Karpas-422 (cell line): ENCODE measurements at regions not wholly inside any gene's neighbourhood (a gene's known extent, or its start where the extent isn't known, plus 50 kb on each side); places are given as distances from the start of the nearest gene placed in this dataset.

Source experiments
- DNase-seq: peaks from one replicate; pipeline ENCODE4 v3.0.0-alpha.2; 2015
- H2AFZ ChIP-seq: fragments of 200-600 bp; sonication (generic); 2 replicates; pipeline ENCODE4 v1.6.1; 2014; ENCODE audit warnings: antibody characterized with exemption, low read length, mixed read lengths
- H3K27ac ChIP-seq: fragments of 200-600 bp; sonication (generic); 2 replicates; pipeline ENCODE4 v1.5.1; 2014; ENCODE audit warnings: mild to moderate bottlenecking, low read length, moderate library complexity
- H3K27me3 ChIP-seq: fragments of 200-600 bp; sonication (generic); 2 replicates; pipeline ENCODE4 v1.6.1; 2014; ENCODE audit warnings: low read length, mixed read lengths
- H3K36me3 ChIP-seq: fragments of 200-600 bp; sonication (generic); 2 replicates; pipeline ENCODE4 v1.6.1; 2014; ENCODE audit warnings: low read length, mixed read lengths; ENCODE audit not compliant: insufficient read depth
- H3K4me1 ChIP-seq: fragments of 200-600 bp; sonication (generic); 2 replicates; pipeline ENCODE4 v1.6.1; 2014; ENCODE audit warnings: mild to moderate bottlenecking, low read length, mixed read lengths
- H3K4me2 ChIP-seq: fragments of 200-600 bp; sonication (generic); 2 replicates; pipeline ENCODE4 v1.6.1; 2014; ENCODE audit warnings: low read length, low read depth, mild to moderate bottlenecking; ENCODE audit not compliant: poor library complexity, severe bottlenecking
- H3K4me3 ChIP-seq: fragments of 200-600 bp; sonication (generic); 2 replicates; pipeline ENCODE4 v1.5.1; 2014; ENCODE audit warnings: mild to moderate bottlenecking, antibody characterized with exemption, low read length, mixed read lengths
- H3K79me2 ChIP-seq: fragments of 200-600 bp; sonication (generic); 2 replicates; pipeline ENCODE4 v1.6.1; 2014; ENCODE audit warnings: mild to moderate bottlenecking, low read length, mixed read lengths
- H3K9ac ChIP-seq: fragments of 200-600 bp; sonication (generic); 2 replicates; pipeline ENCODE4 v1.6.0; 2014; ENCODE audit warnings: low read length
- H3K9me2 ChIP-seq: fragments of 200-600 bp; sonication (generic), shearing (Covaris generic); replicated peaks from 2 replicates; pipeline ENCODE4 v1.6.0; 2014; ENCODE audit warnings: mild to moderate bottlenecking, low read length, moderate library complexity; ENCODE audit not compliant: insufficient read depth
- H3K9me3 ChIP-seq: fragments of 300-700, 200-600 bp; sonication (generic); 2 replicates; pipeline ENCODE4 v1.6.1; 2014; ENCODE audit warnings: low read length, mixed read lengths
- H4K20me1 ChIP-seq: fragments of 200-600 bp; sonication (generic); 2 replicates; pipeline ENCODE4 v1.6.1; 2014; ENCODE audit warnings: mild to moderate bottlenecking, antibody characterized with exemption, low read length, low read depth; ENCODE audit not compliant: insufficient read depth

DNA sequence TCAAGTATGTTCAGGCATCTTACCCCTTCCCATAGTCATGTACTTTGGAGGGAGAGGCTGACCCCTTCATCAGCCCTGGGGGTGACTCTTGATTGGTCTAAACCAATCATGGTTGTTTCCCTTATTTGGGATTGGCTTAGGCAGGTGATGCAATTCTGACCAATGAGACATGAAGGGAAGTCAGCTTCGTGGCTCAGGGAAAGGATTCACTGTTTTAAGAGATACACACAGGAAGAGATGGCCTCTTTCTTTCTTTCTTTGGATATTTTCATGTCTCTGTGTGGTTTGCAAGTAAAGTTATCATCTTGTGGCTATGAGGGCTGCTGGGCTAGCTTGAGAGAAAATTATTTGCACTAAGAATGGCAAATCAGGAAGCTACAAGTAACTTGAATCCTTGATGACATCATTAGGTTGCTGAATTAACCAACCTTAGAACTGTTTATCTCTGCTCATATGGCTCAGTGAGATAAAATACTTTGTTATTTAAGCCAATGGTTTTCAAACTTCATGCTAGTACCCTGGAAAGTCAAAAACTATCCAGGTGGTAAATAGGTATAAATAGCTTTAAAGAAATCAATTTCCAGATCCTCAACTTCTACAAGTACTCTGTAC, 144.2 kb upstream of the CENPW start:
- Histone ChIP-seq H3K9me2 (no peaks in the 10 kb centered on the region; the same call in 1 of the 2 replicates), H3K79me2 (no peaks in the 10 kb centered on the region), H3K4me3 (no peak overlapping the region), H3K36me3 (no peaks in the 10 kb centered on the region), H3K9ac (no peak overlapping the region), H4K20me1 (no peaks in the 10 kb centered on the region), H3K9me3 (no peaks in the 10 kb centered on the region), H3K27me3 (no peaks in the 10 kb centered on the region), H3K4me1 (0 out of 2 replicates have a peak, but pooled peaks cover 2% of the 10 kb centered on the region), H2AFZ (no peak overlapping the region), H3K4me2 (no peak overlapping the region), H3K27ac (no peak overlapping the region)
- no peak for DNase-seq

DNA sequence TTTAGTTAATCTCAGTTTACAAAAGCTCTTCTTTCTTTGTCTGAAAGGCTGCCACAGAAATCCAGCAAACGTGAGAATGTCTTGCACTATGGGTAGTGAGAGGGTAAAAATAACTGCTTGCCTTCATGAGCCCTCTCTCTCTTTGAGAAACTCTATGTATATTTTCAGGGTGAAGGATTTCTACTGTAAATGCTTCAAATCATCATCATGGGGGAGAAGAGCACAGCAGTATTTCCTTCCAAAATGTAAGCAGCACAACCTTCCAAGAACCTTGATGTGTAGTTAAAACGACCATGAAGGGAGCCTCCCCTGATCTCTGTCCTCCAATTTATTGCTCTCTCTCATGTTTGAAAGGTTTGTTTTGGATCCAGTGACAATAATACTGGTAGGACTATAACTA, 141.3 kb upstream of the CENPW start:
- Histone ChIP-seq H3K79me2 (no peaks in the 10 kb centered on the region), H4K20me1 (no peaks in the 10 kb centered on the region), H3K27ac (no peak overlapping the region), H3K9me3 (no peaks in the 10 kb centered on the region), H3K4me1 (0 out of 2 replicates have a peak, but pooled peaks cover 2% of the 10 kb centered on the region), H2AFZ (no peak overlapping the region), H3K4me2 (no peak overlapping the region), H3K9ac (no peak overlapping the region), H3K9me2 (no peaks in the 10 kb centered on the region; the same call in 1 of the 2 replicates), H3K27me3 (no peaks in the 10 kb centered on the region), H3K4me3 (no peak overlapping the region), H3K36me3 (no peaks in the 10 kb centered on the region)
- no peak for DNase-seq

DNA sequence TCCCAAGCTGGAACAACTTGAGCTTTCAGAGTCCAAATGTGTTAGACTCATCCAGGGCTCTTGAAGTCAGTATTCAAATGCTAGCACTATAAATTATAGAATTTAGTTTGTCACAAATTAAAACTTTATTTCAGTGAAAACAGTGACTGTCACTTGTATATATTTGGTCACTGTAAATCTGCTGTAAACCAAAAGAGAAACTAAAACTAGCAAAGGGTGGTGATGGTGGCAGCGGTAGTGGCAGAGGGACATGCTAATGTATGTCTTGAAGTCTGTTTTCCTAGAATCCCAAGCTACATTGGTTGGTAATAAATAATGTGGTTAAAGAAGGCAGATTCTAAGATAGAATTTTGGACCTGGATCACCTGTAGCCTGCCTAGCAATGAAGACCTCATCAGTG, 140.4 kb upstream of the CENPW start:
- H3K79me2 ChIP-seq: no peaks in the 10 kb centered on the region
- H3K9me2 ChIP-seq: no peaks in the 10 kb centered on the region; the same call in 1 of the 2 replicates
- H3K4me3 ChIP-seq: no peak overlapping the region
- DNase-seq: no peak
- no peaks in the 10 kb centered on the region for H4K20me1 ChIP-seq
- H3K27ac ChIP-seq: no peak overlapping the region
- H3K9ac ChIP-seq: no peak overlapping the region
- H2AFZ ChIP-seq: no peak overlapping the region
- H3K9me3 ChIP-seq: no peaks in the 10 kb centered on the region
- no peak overlapping the region for H3K4me2 ChIP-seq
- H3K27me3 ChIP-seq: no peaks in the 10 kb centered on the region
- H3K36me3 ChIP-seq: no peaks in the 10 kb centered on the region
- 0 out of 2 replicates have a peak, but pooled peaks cover 2% of the 10 kb centered on the region for H3K4me1 ChIP-seq

DNA sequence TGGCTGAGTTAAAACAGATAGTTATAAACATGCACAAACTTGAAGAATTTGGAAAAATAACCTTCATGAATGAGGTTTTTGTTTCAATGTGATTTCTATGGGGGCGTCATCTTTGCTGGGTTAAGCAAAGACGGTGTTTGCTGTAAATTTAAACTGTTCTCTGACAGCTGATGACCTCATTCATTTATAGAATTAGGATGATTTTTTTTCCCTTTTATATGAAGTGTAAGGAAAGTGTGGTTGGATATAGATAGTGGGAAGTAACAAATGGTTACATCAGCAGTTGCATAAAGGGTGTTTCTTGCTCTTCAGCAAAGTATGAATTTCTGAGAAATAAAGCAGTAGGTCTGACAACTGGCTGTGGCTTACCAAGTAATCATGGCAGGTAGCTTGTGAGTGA, 137.2 kb upstream of the CENPW start:
- Histone ChIP-seq H3K4me2 (no peak overlapping the region), H3K27me3 (no peaks in the 10 kb centered on the region)

DNA sequence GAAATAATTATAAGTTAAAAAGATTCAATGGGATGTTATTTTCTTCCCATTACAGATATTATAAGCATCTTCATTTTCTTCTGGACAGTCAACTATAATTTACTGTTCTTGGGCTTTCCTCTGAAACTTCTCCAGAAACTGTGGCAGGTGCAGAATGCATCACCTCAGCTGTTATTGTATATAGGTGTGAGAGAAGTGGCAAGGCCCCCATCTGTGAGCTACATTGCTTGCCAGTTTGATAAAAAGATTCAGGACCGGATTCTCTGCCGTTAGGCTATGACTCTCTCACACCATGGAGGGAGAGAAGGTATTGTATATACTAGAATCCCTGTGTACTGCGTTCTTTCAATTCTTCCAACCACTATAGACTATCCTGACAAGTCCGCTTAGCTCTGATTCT, 135.8 kb upstream of the CENPW start:
- DNase-seq: no peak
- no peaks in the 10 kb centered on the region for H3K79me2 ChIP-seq
- H4K20me1 ChIP-seq: no peaks in the 10 kb centered on the region
- H2AFZ ChIP-seq: no peak overlapping the region
- H3K36me3 ChIP-seq: no peaks in the 10 kb centered on the region
- no peaks in the 10 kb centered on the region for H3K9me3 ChIP-seq
- no peaks in the 10 kb centered on the region for H3K4me1 ChIP-seq
- no peak overlapping the region for H3K27ac ChIP-seq
- no peak overlapping the region for H3K4me3 ChIP-seq
- H3K9ac ChIP-seq: no peak overlapping the region
- no peak overlapping the region for H3K4me2 ChIP-seq
- H3K27me3 ChIP-seq: no peaks in the 10 kb centered on the region
- H3K9me2 ChIP-seq: no peaks in the 10 kb centered on the region

More for the DNA sequence above, 137.2 kb upstream of the CENPW start:
- H3K9ac ChIP-seq: no peak overlapping the region
- no peak overlapping the region for H3K27ac ChIP-seq
- no peaks in the 10 kb centered on the region for H3K9me3 ChIP-seq
- no peaks in the 10 kb centered on the region for H4K20me1 ChIP-seq
- no peak for DNase-seq
- H3K4me1 ChIP-seq: no peaks in the 10 kb centered on the region
- no peaks in the 10 kb centered on the region for H3K36me3 ChIP-seq
- H3K79me2 ChIP-seq: no peaks in the 10 kb centered on the region
- H3K9me2 ChIP-seq: no peaks in the 10 kb centered on the region
- no peak overlapping the region for H3K4me3 ChIP-seq
- no peak overlapping the region for H2AFZ ChIP-seq

DNA sequence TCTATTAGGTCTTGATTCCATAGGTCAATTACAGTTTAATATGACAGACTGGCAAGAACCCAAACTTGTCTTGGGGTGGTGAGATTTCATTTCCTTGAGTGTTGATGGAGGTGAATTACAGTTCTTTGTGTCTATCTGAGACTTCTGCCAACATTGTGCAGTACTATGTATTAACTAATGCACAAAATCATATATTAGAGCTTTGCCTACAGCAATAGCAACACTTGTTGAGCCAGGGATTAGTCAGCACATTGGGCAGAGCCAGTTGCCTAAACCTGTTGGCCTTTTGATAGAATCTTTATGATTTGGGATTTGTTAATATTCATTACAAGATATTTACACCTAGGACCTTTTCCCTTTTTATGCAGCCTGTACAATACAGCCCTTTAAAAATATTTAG, 135.3 kb upstream of the CENPW start:
- no peaks in the 10 kb centered on the region for H3K27me3 ChIP-seq
- no peaks in the 10 kb centered on the region for H4K20me1 ChIP-seq
- DNase-seq: no peak
- H3K9me3 ChIP-seq: no peaks in the 10 kb centered on the region
- H3K27ac ChIP-seq: no peak overlapping the region
- no peaks in the 10 kb centered on the region for H3K4me1 ChIP-seq
- H3K4me2 ChIP-seq: no peak overlapping the region
- no peak overlapping the region for H2AFZ ChIP-seq
- H3K9me2 ChIP-seq: no peaks in the 10 kb centered on the region
- H3K79me2 ChIP-seq: no peaks in the 10 kb centered on the region
- no peaks in the 10 kb centered on the region for H3K36me3 ChIP-seq
- no peak overlapping the region for H3K4me3 ChIP-seq
- no peak overlapping the region for H3K9ac ChIP-seq

DNA sequence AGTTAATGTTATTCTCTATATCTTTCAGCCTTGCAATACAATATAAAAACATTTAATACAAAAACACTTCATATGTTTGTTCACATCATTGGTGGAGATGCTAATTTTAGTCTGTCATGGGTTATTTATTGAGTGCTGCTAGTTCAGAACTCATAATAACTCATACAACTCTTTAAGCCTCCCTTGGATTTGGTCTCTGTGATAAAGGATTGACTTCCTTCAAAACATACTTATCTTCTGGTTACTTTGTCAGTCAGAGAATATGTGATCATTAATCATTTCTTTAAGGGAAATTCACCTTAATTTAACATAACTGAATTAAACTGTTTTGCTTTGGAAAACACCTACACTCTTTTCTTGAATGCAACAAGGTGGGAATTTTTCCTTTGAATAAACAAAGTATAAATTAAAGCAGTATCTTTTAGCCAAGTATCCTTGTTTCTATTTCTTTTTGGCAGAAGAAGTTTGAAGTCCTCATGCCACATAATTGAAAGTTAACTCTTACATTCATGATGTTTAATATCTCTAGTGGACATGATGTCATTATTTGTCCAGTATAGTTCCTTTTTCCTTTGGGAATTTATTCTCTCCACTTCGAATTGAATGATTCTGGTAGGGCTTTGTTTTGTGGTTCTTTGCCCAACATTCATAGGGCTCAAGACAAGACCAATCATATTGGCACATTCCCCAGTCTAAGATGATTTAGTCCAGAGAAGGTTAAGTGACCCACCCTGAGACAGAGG, 133.2 kb upstream of the CENPW start:
- H3K9me2 ChIP-seq: no peaks in the 10 kb centered on the region
- H4K20me1 ChIP-seq: no peaks in the 10 kb centered on the region
- no peak for DNase-seq
- no peaks in the 10 kb centered on the region for H3K36me3 ChIP-seq
- no peak overlapping the region for H3K27ac ChIP-seq
- H3K27me3 ChIP-seq: no peaks in the 10 kb centered on the region
- H3K9ac ChIP-seq: no peak overlapping the region
- no peaks in the 10 kb centered on the region for H3K79me2 ChIP-seq
- no peaks in the 10 kb centered on the region for H3K4me1 ChIP-seq
- H3K4me3 ChIP-seq: no peak overlapping the region
- no peak overlapping the region for H2AFZ ChIP-seq
- no peak overlapping the region for H3K4me2 ChIP-seq
- no peaks in the 10 kb centered on the region for H3K9me3 ChIP-seq

DNA sequence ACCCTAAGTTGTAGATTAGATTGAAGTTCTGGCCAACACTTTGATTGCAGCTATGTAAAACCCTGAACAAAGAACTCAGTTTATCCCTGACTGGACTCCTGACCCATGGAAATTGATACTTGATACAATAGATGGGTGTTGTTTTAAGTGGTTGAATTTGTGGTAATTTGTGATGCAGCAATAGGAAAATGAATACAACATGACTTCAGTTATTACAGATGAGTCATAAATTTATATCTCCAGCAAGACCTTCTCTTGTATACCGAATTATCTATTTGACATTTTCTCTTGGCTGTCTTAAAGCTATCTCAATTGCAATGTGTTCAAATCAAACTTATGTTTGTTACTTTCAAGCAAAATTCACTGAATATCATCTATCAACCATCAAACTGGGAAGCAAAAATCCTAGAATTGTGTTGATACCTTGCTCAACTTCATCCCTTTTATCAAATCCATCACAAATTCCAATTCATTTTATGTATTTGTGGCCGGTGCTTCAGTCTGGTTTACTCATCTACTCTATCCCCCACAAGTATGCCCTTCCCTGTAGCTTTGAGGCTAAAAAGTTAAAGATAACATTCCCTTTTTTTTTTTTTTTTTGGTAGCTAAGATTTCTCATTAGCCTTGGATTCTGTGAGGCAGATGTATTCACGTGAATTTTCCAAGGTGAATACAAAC, 129.4 kb upstream of the CENPW start:
- Histone ChIP-seq H3K4me3 (no peak overlapping the region), H2AFZ (no peak overlapping the region), H3K27ac (no peak overlapping the region), H3K27me3 (no peaks in the 10 kb centered on the region), H3K4me1 (no peaks in the 10 kb centered on the region), H3K9ac (no peak overlapping the region), H4K20me1 (no peaks in the 10 kb centered on the region), H3K9me3 (no peaks in the 10 kb centered on the region), H3K9me2 (no peaks in the 10 kb centered on the region), H3K36me3 (no peaks in the 10 kb centered on the region), H3K79me2 (no peaks in the 10 kb centered on the region), H3K4me2 (no peak overlapping the region)
- no peak for DNase-seq
